NCI-H226 (cell line): ENCODE measurements at regions not wholly inside any gene's neighbourhood (a gene's known extent, or its start where the extent isn't known, plus 50 kb on each side); places are given as distances from the start of the nearest gene placed in this dataset.
"Not testable (repeated sequence)": the region's sequence is repeated elsewhere in the genome, so short reads cannot be mapped to it uniquely, and the experiment has no call there.

Experiments used
- DNase-seq: peaks from one replicate; pipeline ENCODE4 v3.0.0-alpha.2; 2015

DNA sequence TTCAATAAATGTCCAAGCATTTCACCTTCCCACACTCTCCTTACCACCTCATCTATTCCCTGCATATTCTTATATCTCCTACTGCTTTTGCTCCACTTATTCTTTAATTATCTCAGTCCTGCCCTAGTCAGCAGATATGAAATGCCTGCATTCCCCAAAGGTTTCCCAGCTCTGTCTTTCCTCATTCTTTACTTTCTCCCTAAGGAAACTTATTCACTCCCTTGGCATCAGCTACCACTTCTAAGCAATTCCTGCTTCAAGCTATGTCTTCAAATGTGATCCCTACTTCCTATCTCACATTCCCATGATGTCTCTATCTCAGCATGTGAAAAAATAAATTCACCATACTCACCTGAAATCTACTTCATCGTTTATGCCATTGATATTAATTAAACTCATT is 111.8 kb downstream of the CAPZA3 start:
- DNase-seq = peak; percentile 85

DNA sequence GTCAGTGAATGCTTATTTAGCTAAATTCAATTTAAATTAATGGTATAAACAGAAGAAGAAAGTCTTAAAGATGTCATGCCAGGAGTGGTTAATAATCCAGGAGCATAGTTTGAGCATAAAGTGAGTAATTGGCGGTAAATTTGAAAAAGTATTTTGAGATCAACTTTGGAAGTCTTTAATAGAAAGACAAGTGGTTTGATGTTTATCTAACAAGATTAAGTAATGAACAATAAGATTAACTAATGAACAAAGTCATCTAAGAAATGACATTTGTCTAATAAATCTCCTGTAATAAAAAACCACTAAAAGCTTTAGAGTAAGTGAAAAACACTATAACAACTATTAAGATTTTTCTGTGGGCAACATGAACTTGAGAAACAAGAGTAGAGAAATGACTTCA is 112.8 kb downstream of the CAPZA3 start:
- DNase-seq = no peak

- no peak for DNase-seq
Measured at GRCh38 chr12:18851271-18851670, 113.4 kb downstream of the CAPZA3 start.

GRCh38 chr12:18853570-18854366 is 115.8 kb downstream of the CAPZA3 start:
- DNase-seq = no peak

DNA sequence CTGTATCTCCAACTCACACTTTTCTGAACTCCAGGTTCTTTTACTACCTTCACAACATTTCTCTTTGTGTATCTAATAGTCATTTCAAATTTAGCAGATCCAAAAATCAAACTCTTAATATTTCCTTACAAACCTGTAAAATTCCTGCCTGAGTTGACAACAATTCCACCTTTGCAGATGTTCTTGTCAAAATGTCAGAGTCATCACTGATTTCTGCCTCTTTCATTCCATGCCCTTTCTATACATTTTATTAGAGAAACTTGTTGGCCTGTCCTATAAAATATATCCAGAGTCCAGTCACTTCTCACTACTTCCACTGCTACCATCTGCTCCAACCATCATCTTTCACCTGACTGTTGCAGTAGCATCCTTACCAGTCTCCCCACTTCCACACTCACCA is 119.7 kb downstream of the CAPZA3 start:
- no peak for DNase-seq

DNA sequence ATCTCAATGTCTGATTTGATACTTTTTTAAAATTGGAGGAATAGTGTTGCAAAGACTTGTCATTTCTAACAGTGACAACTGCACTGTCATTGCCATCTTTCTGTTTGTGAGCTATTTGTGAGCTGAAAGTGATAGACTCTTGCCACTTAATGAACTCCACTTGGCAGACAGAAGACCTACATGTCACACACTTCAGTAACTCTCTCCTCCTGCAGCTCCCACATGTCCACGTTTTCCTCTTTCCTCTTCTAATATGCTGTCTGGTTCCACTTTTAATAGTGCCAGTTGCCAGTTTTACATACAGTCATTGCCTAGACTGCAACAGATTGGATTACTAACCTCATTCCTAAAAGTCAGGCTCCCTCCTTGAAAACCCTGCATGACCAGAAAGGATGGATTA is 121.5 kb downstream of the CAPZA3 start:
- no peak for DNase-seq

GRCh38 chr12:18861287-18861858 is 123.5 kb downstream of the CAPZA3 start:
- peak; percentile 20 for DNase-seq

- DNase-seq = no peak
Measured at GRCh38 chr12:18863769-18864500, 126.0 kb downstream of the CAPZA3 start.

DNA sequence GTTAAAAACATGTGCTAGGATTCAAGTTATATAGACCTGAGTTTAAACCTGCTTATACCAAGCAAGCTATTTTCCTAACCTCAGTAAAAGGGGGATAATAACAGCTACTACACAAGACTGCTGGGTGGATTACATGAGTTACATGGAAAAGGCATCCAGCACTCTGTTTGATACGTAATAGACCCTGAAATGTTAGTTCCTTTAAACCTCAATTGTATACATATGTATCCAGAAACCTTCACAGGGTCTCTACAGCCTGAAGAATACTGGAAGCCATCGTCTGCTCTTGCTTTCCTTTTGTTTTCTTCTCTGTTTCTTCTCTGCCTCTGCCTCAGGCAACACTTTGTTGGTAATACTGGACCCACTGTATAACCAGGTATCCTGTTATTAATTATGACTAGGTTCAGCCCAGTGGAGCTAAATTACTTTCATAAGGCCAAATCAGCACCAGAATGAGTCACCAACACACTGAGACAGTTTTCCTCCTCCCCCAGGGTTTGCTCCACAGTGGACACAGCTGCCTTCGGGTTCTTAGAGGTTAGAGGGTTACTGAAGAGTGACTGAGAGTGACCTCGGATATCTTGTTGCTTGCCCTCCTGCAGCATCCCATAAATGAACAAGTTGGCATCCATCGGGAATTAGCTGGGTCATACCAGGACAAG is 127.1 kb downstream of the CAPZA3 start:
- DNase-seq = peak; percentile 45

GRCh38 chr12:18868717-18869116 is 130.8 kb downstream of the CAPZA3 start:
- DNase-seq = no peak

DNA sequence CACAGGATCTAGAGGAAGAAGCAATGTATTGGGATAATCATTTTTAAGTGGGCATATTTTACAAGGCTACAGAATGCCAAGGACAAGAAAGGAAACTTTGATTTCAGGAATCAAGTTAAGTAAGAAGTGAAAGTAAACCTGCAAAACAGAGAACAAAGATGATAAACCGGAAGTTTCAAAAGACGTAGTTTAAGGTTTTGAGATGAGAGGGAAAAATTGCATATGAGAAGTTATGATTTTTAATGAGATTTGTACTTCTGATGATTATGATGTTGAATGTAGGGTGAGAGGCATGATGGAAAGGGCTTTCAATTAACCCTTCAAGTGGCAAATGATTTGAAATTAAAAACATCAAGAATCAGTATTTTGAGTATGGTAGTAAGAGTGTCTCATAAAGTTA is 134.9 kb downstream of the CAPZA3 start:
- no peak for DNase-seq

GRCh38 chr12:18878676-18879180 is 140.8 kb downstream of the CAPZA3 start:
- DNase-seq = no peak

DNA sequence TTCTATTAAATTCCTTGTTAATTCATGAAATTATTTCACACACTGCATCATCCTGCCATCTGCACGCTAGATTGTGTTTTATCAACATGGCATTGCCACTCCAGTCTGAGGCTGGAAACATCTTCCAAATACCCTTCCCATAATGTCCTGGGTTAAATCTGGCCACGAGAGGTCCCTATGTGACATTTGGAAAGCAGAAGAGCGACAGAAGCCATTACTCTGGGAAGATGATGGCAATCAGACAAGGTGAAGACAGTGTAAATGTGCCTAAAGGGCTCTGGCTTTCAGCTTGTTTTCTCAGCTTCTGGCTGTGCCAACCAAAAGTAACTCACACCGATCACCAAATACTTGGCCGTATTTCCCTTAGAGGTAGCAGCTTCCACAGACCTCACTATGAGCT is 144.8 kb downstream of the CAPZA3 start:
- DNase-seq = no peak

DNA sequence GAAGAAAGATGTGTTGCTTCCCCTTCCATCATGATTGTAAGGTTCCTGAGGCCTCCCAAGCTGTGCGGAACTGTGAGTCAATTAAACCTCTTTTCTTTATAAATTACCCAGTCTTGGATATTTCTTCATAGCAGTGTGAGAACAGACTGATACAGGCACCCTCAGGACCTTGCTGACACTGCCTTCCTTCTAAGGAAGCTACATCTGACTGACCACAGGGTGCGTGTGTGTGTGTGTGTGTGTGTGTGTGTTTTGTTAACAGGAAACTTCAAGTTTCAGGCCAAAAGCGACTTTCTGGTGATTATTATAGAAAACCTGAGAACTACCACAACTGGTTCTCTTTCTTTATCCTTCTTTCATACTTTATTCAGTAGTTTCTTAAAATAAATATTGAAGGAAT is 149.0 kb downstream of the CAPZA3 start:
- no peak for DNase-seq

DNA sequence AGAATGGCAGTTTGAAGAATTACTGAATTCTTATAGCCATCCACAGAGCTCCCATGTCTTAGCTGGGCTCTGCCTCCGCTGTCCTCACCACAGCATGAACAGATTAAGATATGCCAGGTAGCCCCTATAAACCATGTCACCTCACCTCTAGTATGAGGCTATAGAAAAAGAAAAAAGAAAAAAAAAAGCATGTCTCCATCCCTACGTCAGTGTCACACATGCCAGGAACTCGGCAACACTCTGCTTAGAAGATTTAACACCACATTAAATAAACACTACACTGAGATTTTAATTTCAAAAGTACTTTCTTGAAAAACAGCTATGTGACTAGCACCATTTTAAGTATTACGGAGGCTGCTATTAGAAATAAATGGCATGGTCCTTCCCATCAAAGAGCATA is 149.4 kb downstream of the CAPZA3 start:
- no peak for DNase-seq

- no peak for DNase-seq
Measured at GRCh38 chr12:18888047-18888446, 150.1 kb downstream of the CAPZA3 start.

DNA sequence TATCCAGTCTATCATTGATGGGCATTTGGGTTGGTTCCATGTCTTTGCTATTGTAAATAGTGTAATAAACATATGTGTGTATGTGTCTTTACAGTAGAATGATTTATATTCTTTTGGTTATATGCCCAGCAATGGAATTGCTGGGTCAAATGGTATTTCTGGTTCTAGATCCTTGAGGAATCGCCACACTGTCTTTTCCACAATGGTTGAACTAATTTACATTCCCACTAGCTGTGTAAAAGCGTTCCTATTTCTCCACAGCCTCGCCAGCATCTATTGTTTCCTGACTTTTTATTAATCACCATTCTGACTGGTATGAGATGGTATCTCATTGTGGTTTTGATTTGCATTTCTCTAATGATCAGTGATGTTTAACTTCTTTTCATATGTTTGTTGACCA is 152.7 kb downstream of the CAPZA3 start:
- DNase-seq = not testable (repeated sequence)

DNA sequence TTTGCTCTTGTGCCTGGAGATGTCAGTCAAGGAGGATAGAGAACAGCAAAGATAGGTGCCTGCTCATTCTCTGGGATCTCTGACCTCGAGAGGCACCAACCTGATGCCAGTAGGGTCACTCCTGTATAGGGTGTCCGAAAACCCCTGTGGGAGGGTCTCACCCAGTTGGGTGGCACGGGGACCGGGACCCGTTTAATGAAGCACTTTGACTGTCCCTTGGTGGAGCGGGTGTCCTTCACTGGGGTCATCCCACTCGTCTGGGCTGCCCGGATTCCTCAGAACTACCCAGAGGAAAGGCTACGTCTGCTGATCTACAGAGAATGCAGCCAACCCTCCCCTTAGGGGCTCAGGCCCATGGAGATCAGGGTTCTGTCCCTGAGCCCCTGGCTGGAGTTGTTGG is 157.6 kb downstream of the CAPZA3 start:
- no peak for DNase-seq

GRCh38 chr12:18895946-18896345 is 158.0 kb downstream of the CAPZA3 start:
- DNase-seq = no peak

GRCh38 chr12:18897823-18898222 is 159.9 kb downstream of the CAPZA3 start:
- no peak for DNase-seq

DNA sequence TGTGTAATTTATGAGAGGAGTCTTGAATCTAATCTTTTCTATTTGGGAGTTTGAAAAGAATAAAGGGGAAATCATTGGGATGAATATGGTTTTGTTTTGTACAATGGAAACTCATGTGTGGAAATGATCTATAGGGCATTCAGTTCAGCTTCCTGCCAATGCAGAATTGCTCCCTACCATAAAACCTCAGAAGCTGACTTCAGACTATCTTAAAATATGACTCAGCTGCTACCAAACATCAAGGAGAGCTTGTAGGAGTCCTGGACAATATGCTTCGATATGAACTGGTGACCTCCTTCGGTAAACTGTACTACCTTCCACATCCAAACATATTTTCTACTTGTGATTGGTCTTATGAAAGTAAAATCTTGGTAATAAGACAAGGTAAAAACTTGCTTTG is 160.6 kb downstream of the CAPZA3 start:
- DNase-seq = peak; percentile 12

- no peak for DNase-seq
Measured at GRCh38 chr12:18899162-18899561, 161.2 kb downstream of the CAPZA3 start.

DNA sequence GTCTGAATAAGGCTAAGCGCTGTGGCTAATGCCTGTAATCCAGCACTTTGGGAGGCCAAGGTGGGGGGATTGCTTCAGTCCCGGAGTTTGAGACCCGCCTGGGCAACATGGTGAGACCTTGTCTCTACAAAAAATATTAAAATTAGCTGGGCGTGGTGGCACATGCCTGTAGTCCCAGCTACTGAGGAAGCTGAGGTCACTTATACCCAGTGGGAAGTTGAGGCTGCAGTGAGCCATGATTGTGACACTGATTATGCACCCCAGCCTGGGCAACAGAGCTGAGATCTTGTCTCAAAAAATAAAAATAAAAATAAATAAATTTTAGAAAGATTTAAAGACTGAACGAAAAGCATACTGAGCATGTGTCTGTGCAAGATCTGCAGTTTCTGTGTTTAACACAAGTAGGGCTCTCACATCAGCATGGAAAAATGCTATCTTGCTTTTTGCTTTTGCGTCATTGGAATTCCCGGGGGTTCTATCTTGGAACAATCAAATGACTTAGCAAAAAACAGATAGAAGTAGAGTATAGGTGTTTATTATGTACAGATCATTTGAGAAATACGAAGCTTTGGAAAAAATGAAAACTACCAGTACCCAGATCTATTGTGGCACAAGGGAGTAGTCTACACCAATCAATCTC is 161.9 kb downstream of the CAPZA3 start:
- DNase-seq = no peak
